ENCODE measurements at regions not wholly inside any gene's neighbourhood (a gene's known extent, or its start where the extent isn't known, plus 50 kb on each side); places are given as distances from the start of the nearest gene placed in this dataset.

- no peak for DNase-seq (ENCODE audit: insufficient read length)
- FAIRE-seq: no peak
- TF ChIP-seq POLR2A (IDR thresholded peaks at IDR 0.05; ENCODE audit: low read depth, low read length) (no peak), POLR2AphosphoS5 (IDR thresholded peaks at IDR 0.05; ENCODE audit: low read depth, low read length) (no peak), TAF1 (IDR thresholded peaks at IDR 0.05; ENCODE audit: borderline replicate concordance, low read depth, low read length) (no peak)
These were observed 308.1 kb upstream of the FLRT2 start for GRCh38 chr14:85221832-85222231.

- no peak for FAIRE-seq
- no peak for DNase-seq (ENCODE audit: insufficient read length)
- TF ChIP-seq POLR2AphosphoS5 (IDR thresholded peaks at IDR 0.05; ENCODE audit: low read depth, low read length) (no peak), POLR2A (IDR thresholded peaks at IDR 0.05; ENCODE audit: low read depth, low read length) (no peak), TAF1 (IDR thresholded peaks at IDR 0.05; ENCODE audit: borderline replicate concordance, low read depth, low read length) (no peak)
These were observed 307.6 kb upstream of the FLRT2 start for GRCh38 chr14:85222341-85222740.

- FAIRE-seq (no peak), DNase-seq (ENCODE audit: insufficient read length) (no peak)
- TF ChIP-seq POLR2A (IDR thresholded peaks at IDR 0.05; ENCODE audit: low read depth, low read length) (no peak), POLR2AphosphoS5 (IDR thresholded peaks at IDR 0.05; ENCODE audit: low read depth, low read length) (no peak), TAF1 (IDR thresholded peaks at IDR 0.05; ENCODE audit: borderline replicate concordance, low read depth, low read length) (no peak)
These were observed 306.3 kb upstream of the FLRT2 start for GRCh38 chr14:85223667-85224066.

DNA sequence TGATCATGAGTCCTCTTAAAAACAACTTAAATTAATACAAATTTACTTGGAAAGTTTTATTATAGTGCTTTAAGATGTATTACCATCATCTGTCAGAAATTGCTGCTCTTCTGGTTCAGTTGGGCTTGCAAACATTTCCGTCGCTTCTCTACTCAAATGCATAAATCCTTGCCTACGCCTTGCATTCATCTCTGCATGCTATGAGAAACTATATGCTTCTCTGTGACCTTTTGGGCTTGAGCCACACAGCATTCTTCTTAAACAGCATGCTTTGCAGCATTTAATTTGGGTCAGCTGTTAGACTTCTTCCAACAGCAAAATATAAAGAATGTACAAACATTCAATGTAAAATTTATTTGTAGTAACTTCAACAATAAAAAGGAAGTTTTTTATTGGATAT is 305.7 kb upstream of the FLRT2 start:
- TF ChIP-seq POLR2AphosphoS5 (IDR thresholded peaks at IDR 0.05; ENCODE audit: low read depth, low read length) (no peak), TAF1 (IDR thresholded peaks at IDR 0.05; ENCODE audit: borderline replicate concordance, low read depth, low read length) (no peak), POLR2A (IDR thresholded peaks at IDR 0.05; ENCODE audit: low read depth, low read length) (no peak)
- FAIRE-seq: no peak
- no peak for DNase-seq (ENCODE audit: insufficient read length)

DNA sequence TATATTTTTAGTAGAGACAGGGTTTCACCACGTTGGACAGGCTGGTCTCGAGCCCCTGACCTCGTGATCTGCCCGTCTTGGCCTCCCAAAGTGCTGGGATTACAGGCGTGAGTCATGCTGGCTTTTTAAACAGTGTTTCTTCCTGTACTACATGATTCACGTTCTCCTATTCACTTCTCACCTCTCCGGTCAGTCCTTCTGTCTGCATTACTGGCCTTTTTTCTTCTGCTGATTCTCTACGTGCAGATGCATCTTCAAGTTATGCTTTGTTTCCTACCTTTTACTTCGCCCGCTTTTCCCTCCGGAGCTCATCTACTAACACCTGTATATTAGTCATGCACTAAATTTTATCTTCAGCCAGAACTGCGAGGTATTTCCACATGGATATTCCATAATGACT is 296.2 kb upstream of the FLRT2 start:
- DNase-seq (ENCODE audit: insufficient read length) (no peak), FAIRE-seq (no peak)
- TF ChIP-seq POLR2A (IDR thresholded peaks at IDR 0.05; ENCODE audit: low read depth, low read length): no peak
- no peak for TF ChIP-seq POLR2AphosphoS5 (IDR thresholded peaks at IDR 0.05; ENCODE audit: low read depth, low read length)
- TF ChIP-seq TAF1 (IDR thresholded peaks at IDR 0.05; ENCODE audit: borderline replicate concordance, low read depth, low read length): no peak

GRCh38 chr14:85234156-85235025 is 295.6 kb upstream of the FLRT2 start:
- DNase-seq (ENCODE audit: insufficient read length): no peak
- FAIRE-seq: no peak
- TF ChIP-seq TAF1 (IDR thresholded peaks at IDR 0.05; ENCODE audit: borderline replicate concordance, low read depth, low read length) (no peak), POLR2A (IDR thresholded peaks at IDR 0.05; ENCODE audit: low read depth, low read length) (no peak), POLR2AphosphoS5 (IDR thresholded peaks at IDR 0.05; ENCODE audit: low read depth, low read length) (no peak)

DNA sequence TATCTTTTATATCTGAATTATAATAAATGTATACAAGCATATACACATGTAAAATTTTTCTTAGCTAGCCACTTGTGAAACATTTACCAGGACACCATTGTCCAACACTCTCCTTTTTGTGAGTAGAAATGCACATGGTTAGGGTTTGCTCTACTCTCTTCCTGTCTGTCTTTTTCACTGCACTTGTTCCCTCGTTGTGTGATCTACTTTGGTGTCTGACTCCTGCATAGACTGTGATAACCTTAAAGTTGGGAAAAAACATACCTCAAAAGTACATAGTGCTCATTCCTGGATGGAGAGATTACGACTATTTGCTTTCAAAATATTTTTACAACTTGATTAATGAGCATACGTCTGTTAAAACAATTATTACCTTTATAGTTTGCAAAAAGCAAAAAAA is 294.1 kb upstream of the FLRT2 start:
- FAIRE-seq (no peak), DNase-seq (ENCODE audit: insufficient read length) (no peak)
- TF ChIP-seq TAF1 (IDR thresholded peaks at IDR 0.05; ENCODE audit: borderline replicate concordance, low read depth, low read length) (no peak), POLR2A (IDR thresholded peaks at IDR 0.05; ENCODE audit: low read depth, low read length) (no peak), POLR2AphosphoS5 (IDR thresholded peaks at IDR 0.05; ENCODE audit: low read depth, low read length) (no peak)

DNA sequence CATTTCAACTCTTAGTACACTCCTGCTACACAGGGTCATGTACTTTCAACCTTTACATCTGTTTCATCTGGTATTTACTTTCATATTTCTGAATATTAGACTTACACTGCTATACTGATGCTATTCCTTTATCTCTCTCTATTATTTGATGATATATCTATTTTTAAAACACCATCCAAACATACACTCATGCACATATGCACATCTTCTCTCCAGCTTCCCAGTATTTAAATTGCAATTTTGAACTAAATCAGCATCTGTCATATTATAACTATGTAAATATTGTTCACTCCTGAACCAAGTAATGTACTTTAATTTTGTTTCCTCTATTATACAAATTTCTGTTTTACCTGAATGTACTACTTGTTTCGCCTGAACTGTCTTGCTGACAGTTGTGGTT is 293.6 kb upstream of the FLRT2 start:
- no peak for TF ChIP-seq TAF1 (IDR thresholded peaks at IDR 0.05; ENCODE audit: borderline replicate concordance, low read depth, low read length)
- no peak for TF ChIP-seq POLR2A (IDR thresholded peaks at IDR 0.05; ENCODE audit: low read depth, low read length)
- TF ChIP-seq POLR2AphosphoS5 (IDR thresholded peaks at IDR 0.05; ENCODE audit: low read depth, low read length): no peak
- DNase-seq (ENCODE audit: insufficient read length): no peak
- no peak for FAIRE-seq

- DNase-seq (ENCODE audit: insufficient read length) (no peak), FAIRE-seq (no peak)
- TF ChIP-seq POLR2AphosphoS5 (IDR thresholded peaks at IDR 0.05; ENCODE audit: low read depth, low read length) (no peak), TAF1 (IDR thresholded peaks at IDR 0.05; ENCODE audit: borderline replicate concordance, low read depth, low read length) (no peak), POLR2A (IDR thresholded peaks at IDR 0.05; ENCODE audit: low read depth, low read length) (no peak)
These were observed 290.2 kb upstream of the FLRT2 start for GRCh38 chr14:85239791-85240190.

DNA sequence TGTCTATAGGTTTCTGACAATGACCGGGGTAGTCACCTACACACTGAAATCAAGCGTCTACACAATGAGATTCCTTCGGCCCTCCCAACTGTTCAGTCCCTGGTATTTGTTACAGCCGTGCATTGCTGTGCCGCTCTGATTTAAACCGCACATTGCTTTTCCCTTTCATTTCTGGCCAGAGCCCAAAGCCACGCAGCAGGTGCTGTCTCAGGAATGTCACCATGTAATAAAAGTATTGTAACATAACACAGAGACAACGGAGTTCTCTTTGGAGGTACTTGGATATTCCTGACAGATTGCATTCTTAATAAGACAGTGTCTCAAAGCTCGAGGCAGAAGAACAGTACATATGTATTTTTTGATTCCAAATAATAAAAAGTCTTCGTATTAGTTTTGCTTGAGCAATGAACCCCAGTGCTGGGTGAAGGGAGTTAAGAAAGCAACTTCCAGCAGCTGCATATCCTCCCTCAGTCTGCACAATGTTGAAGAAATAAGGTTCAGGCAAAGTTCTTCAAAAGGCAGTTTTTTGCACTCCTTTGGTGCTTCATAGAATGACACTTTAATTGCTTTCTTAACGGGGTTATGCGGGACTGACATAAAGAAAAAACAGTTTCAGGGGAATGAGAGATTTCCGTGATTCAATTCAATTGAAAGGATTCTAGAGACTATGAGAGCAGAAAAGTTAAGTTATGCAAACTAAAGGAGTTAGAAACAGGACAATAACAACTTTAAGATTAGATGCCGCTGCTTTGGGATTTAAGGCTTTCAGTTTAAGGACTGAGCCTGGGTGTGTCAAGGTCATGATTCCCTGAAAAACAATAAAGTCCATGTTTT is 288.7 kb upstream of the FLRT2 start:
- DNase-seq (ENCODE audit: insufficient read length) (no peak), FAIRE-seq (no peak)
- TF ChIP-seq POLR2AphosphoS5 (IDR thresholded peaks at IDR 0.05; ENCODE audit: low read depth, low read length): no peak
- no peak for TF ChIP-seq TAF1 (IDR thresholded peaks at IDR 0.05; ENCODE audit: borderline replicate concordance, low read depth, low read length)
- no peak for TF ChIP-seq POLR2A (IDR thresholded peaks at IDR 0.05; ENCODE audit: low read depth, low read length)

DNA sequence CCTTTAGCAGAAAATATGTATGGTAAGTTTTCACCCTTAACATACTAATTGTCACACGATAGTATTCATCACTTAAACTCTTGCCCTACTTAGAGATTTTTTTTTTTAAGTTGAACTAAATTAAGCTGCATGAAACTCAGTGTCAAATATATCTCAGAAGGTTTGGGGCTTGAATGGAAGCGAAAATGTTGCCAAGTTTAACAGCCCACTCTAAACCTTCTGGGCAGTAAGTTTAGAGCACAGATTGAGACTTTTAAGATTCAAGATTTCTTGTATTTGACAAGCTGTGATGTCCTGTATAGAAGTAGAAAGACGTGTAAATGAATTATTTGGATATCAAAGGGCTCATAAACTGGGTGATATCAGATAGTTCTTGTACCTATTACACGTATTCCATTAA is 287.3 kb upstream of the FLRT2 start:
- no peak for DNase-seq (ENCODE audit: insufficient read length)
- no peak for TF ChIP-seq POLR2AphosphoS5 (IDR thresholded peaks at IDR 0.05; ENCODE audit: low read depth, low read length)
- no peak for FAIRE-seq

DNA sequence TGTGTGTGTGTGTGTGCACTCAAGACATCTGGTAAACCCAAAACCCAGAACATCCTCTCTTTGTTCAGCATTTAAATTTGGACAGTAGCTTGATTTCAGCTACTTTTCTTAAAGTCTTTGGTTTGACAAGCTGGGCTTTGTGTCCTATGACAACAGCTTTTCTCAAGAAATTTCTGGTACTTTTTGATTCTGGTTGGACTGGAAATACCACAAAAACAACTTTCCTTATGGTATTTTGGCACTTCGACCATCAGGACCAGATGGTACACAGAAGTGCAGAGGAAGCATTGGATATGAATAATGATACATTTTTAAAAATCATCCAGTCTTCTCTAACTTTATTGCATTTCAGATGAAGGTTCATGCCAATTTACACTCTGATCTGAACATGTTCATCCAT is 286.6 kb upstream of the FLRT2 start:
- no peak for FAIRE-seq
- DNase-seq (ENCODE audit: insufficient read length): no peak

More for the DNA sequence above, 286.6 kb upstream of the FLRT2 start:
- TF ChIP-seq POLR2AphosphoS5 (IDR thresholded peaks at IDR 0.05; ENCODE audit: low read depth, low read length): no peak
- no peak for TF ChIP-seq POLR2A (IDR thresholded peaks at IDR 0.05; ENCODE audit: low read depth, low read length)
- no peak for TF ChIP-seq TAF1 (IDR thresholded peaks at IDR 0.05; ENCODE audit: borderline replicate concordance, low read depth, low read length)
